Stimulated activated CD4-positive, alpha-beta T cell treated with anti-CD3 and anti-CD28 coated beads, Interleukin-12 subunit alpha, Interleukin-12 subunit beta, amount 100 ng/mL, for 4 hours (primary cell): ENCODE measurements at regions not wholly inside any gene's neighbourhood (a gene's known extent, or its start where the extent isn't known, plus 50 kb on each side); places are given as distances from the start of the nearest gene placed in this dataset.
"Not testable (repeated sequence)": the region's sequence is repeated elsewhere in the genome, so short reads cannot be mapped to it uniquely, and the experiment has no call there.

Source experiments
- DNase-seq: peaks from one replicate; pipeline ENCODE4 v3.0.0-alpha.2; 2020

DNA sequence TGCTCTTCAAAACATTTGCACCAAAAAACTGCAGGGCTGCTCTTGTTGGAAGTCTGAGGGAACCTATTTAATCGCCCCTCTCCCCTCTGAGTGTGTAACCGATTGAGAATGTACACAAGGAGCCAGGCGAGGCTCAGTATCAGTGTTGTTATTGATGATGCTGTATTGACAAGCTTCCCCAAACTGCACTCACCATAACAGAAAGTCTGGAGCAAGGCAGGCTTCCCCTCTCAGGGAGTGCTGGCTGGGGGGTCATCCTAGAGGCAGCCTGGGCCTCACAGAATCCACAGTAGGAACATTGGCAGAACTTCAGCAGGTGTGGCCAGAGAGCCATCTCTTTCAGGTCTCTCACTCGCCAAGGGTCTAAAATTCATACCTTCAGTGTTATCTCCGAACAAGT, 58.1 kb upstream of the TUNAR start:
- DNase-seq = no peak

DNA sequence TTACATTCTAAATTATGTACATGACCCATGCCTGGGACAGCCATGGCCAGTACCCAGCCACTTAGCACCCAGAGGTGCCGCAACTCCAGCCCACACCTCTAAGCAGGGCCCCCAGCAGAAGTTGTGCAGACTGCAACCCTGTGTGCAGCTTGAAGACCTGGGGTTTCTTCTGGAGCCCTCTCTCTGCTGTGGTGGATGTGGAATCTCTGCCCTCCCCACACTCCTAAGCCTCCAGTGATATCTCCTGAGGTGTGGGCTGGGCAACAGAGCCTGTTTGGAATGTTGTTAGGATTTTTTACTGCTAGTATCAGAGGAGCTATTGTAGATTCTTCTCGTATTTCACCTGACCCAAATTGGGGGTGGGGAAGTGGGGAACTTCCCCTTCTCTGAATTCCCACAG, 59.4 kb upstream of the TUNAR start:
- no peak for DNase-seq

DNA sequence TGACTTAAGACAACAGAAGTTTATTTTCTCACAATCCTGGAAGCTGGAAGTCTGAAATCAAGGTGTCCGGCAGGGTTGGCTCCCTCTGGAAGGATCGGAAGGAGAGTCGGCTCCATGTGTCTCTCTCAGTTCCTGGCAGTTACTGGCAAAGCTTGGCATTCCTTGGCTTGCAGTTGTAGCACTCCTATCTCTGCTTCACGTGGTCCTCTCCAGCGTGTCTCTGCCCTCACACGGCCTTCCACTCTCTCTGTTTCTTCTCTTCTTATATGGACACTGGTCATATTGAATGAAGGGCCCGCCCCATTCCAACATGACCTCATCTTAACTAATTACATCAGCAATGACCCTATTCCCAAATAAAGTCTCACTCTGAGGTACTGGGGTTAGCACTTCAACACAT, 60.1 kb upstream of the TUNAR start:
- DNase-seq = no peak

DNA sequence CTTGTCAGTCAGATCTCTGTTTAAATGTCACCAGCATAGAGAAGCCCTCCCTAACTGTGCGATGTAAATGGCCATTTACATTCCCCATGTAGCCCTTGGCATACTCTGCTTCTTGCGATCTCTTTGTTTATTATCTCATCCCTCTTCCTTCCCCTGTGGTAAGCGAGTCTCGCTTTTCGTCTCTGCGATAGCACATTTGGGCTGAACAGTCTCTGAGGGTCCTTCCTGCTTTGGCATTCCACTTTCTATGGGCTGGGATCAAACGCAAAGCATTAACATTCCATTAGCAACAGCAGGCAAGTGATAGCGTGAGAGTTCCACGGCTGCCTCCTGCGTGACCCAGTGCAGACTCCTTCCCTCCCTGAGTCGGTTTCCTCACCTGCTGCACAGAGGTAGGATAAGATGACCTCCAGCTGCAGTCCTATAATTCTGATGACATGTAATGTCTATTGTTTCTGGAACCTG, 61.4 kb upstream of the TUNAR start:
- DNase-seq = no peak

DNA sequence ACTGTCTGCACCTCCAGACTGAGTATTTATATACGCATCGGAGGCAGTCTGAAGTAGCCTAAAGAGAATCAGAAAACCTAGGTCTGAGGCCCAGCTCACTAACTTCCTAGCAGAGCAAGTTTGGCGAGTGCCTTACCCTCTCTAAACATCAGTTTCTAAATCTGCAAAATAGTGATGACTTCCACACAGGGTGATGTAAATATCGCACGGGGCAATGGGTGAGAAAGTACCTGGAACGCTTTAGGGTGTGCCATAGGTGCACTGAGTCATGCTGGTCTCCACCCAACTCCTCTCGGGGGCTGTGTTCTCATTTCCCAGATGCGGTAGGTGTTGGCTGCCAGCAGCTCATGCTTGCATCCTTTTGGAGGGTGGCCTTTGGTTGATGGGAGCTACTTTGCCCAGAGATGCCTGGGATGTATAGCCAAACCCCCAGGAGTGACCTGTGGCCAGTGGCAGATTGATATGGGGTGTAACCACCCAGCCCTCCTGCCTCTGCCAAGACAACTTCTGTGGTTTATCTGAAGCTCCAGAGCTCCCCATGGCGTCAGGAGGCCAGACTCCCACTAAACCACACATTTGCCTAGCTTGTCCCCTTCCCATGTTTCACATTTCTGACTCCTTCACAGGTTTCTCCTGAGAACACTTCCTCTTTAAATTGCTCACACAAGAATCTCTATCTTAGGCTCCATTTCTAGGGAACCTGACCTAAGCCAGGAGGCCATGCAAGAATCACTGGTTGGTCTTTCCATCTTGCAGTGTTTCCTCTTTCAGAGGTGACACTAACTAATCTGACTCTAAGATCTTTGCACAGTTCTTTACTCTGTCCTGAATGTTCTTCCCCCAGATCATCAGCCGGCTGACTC, 62.0 kb upstream of the TUNAR start:
- DNase-seq = no peak

DNA sequence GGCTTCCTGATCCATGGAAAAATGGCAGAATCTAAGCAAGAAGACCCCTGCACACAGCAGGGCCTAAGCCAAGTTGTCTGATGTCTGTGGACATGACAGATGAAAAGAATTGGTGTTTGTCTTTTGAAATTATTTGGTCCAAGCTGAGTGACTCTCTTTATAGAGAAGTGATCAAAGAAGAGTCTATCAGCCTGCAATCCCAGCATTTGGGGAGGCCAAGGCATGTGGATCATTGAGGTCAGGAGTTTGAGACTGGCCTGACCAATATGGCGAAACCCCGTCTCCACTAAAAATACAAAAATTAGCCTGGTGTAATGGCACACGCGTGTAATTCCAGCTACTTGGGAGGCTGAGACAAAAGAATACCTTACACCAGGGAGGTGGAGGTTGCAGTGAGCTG, 64.8 kb upstream of the TUNAR start:
- DNase-seq = no peak

DNA sequence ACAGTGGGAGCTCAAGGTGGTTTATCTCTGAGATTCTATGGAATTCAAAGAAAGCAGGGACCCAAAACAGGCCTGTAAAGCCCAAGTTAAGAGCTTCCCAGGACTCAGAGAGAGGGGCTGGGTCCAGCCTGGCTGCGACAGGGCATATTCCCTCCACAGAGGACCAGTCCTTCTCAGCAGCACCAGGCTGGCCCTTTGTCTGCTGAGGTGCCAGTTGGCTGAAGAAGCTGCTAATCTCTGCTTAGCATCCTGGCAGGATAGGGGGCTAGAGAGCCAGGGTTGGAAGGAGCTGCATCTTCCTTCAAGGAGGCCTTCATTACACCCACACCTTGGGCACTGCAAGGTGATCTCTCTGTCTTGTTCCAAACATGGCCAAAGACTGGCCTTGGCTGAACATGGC, 68.3 kb upstream of the TUNAR start:
- no peak for DNase-seq

DNA sequence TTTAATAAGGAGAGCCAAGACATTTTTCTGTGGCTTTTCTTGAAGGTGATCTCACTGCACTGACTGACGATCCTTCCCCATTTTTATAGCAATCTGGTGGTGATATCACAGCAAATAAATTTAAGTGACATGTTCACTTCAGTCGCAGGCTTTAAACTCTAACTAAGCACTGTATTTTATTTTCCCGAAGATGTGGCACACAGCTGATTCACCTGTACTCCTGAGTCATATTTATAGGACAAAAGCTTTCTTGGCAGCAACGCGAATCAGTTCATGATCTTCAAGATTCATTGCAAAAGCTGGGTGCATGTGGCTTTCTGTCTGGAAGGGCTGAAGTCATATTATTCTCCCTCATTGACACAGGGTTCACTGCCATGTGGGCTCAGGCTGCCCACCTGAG, 79.8 kb upstream of the TUNAR start:
- DNase-seq = no peak

DNA sequence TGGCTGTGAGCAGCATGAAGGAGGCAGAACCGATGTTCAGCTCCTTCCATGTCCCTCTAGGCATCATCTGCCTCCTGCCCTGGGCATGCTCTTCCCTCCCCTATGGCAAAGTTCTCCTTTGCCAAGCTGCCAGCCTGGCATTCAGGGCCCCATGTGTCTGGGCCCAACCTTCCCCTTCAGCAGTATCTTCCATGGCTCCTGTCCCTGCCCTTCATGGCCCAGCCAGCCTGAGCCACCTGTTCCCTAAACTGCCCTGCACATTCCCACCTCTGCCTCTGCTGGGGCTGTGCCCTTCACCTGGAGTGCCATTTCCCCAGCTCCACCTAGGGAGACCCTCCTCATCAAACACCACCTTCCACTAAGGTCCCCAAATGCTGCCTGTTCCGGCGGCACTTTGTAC, 74.0 kb upstream of the TCL1A start:
- DNase-seq = no peak

DNA sequence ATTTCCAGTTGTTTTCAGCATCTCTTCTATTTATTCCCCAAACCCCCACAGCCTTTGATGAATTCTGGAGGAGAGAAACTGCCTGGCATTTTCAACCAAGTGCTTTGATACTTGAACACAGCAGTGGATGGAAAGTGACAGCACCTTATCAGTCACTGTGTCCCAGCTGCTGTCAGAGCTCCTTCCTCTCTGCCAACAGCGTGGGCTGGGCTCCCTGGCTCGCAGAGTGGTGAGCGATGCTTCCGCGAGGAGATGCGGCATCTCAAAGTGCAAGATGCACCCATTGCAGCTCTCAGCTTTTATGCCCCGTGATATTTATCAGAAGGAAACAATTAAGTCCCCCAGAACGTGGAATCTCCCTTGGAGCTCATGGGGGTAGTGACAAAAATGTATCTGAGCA, 72.6 kb upstream of the TCL1A start:
- no peak for DNase-seq

DNA sequence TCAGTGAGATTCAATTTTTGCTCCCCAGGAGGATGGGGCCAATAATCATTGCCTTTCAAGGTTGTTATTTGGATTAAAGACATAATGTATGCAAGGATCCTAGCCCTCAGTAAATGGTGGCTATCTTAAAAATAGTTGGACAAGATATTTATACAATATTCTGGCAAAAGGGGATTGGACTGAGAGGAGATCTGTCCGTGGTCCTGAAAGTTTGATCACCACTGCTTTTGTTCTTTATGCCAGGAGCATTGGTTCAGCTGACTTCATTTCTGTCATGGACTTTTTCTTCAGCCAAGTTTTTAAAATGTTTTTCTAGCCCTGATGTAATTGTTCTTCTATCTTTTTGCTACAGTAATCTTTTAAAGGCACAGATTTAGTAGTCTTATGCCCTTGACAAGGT, 70.2 kb upstream of the TCL1A start:
- DNase-seq = no peak

DNA sequence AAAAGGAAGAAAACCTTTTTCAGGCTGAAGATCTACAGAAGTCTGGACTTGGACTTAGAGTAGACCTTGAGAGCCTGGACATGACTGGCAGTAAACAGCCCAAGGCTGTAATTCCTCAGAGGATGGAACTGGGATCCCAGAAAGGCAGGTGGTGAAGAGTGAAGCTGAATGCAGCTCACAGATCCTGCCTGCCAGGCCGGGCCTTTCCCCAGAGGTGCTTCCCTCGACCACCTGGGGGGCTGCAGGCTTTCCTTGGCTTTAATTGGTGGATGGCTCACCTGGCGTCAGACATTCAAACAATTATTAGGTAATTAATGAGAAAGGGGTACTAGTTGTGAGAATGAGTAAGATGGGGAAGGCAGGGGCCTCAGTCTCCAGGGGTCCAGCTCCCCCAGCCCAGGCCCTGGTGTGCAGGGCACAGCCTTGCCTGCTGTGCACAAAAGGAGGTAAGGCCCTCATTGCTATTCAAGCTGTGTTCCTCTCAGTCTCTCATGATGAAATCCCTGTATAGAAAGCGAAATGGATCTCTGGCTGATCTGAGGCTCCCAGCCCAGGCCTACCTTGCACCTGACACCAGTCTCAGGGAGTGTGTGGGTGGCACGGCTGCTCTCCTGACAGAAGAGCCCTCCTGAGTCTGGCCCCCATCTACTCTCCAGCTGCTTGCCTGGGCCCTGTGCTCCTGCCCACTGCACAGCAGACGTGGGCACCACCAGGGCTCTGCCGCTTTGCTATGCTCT, 63.0 kb upstream of the TCL1A start:
- no peak for DNase-seq

DNA sequence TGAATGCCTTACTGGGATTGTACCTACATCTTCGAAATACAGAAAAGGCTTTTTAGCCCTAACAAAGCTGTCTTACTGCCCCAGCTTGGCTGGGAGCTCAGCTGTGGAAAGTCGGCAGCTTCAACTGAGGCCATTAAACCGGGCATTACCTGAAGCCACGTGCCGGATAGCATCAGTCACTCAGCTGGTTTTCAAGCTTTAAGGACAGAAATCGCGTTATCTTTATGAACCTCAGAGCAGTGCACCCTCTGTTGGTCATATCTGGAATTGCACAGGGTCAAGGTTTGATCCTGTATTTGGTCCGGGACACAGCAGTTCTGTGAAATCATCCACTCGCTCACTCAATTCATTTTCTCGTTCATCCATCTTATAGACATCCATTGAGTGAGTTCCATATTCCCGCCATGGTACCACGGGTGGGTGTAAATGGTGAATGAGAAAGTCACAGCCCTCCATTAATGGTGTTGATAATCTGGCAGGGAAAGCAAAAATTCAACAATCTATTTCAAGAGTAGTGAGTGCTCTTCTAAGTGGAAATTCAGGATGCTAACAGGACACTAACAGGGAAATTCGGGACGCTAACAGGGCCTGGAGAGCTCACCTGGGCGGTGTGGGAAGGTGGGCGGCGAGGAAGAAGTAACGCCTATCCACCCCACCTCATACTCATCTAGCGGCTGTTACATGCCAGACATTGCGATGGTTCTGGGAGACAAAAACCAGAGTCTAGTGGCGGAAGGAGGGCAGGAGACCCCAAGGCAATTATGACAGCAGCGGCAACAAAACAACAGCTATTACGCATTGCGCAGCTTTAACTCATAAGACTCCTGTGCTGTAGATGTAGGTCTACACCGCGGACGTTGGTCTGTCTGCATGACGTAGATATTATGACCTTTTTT, 60.6 kb upstream of the TCL1A start:
- DNase-seq = peak; percentile 43

DNA sequence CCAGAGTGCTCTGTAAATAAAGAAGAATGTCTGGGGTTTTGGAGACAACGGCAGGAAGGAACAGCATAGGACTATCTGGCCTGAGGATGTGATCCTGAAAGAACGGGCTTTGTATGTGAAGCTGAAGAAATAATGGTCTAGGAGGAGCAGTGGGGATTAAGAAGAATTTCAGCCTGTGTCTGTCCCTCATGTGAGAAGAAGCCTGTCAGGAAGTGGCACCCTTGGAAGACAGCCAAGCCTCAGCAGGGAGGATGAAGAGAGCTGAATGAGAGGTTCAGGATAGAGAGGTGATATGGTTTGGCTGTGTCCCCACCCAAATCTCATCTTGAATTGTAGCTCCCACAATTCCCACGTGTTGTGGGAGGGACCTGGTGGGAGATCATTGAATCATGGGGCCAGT, 56.9 kb upstream of the TCL1A start:
- DNase-seq = no peak

DNA sequence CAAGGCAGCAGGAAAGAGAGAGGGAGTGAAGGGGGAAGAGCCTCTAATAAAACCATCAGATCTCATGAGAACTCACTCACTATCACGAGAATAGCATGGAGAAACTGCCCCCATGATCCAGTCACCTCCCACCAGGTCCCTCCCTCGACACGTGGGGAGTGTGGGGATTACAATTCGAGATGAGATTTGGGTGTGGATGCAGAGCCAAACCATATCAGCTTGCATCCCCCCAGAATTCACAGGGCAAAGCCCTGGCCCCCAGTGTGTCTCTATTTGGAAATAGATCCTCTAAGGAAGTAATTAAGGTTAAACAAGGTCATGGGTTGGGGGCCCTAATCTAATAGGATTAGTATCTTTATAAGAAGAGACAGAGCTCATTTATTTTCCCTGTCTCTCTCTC, 56.1 kb upstream of the TCL1A start:
- no peak for DNase-seq

DNA sequence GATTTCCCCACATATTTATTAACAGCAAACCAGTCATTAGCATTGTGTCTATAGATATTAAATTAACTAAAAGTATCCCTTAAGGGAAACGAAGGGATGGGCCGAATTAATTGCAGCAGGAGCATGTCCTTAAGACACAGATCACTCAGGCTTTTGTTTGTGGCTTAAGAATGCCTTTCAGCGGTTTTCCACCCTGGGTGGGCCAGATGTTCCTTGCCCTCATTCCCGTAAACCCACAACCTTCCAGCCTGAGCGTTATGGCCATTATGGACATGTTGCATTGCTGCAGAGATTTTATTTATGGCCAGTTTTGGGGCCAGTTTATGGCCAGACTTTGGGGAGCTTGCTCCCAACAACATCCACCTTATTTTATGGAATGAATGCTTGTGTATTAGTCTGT, 55.5 kb upstream of the TCL1A start:
- DNase-seq = not testable (repeated sequence)

DNA sequence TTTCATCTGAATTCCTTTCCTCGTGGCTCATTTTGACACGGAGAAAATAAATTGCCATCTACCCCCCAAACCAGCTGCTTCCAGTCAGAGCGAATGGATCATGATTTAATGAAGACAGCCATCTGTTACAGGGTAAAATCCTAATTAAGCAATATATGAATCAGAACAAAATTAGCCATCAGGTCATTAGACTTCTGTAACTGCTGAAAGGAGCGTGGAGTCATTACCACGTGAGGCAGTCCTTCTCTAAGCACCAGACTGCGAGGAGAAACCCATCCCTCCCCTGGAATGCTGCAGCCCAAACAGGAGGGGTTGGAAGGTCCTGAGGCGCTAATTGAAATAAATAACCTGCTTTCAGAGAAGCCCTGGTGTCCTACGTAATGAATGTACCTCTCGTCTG, 51.1 kb upstream of the TCL1A start:
- DNase-seq = no peak

DNA sequence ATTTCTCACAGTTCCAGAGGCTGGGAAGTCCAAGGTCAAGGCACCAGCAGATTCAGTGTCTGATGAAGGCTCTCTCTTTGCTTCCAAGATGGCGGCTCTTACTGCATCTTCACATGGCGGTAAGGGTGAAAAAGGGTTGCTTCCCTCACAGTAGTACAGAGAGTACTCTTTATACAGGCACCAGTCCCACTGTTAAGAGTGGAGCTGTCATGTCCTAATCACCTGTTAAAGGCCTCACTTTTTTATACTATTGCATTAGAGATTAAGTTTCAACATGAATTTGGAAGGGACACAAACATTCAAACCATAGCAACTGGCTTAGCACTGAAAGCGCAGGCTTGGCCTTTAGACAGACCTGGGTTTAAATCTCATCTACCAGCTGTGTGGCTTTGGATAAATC, 50.0 kb upstream of the TCL1A start:
- no peak for DNase-seq
